Esophagus muscularis mucosa (tissue), 4 donors: ENCODE measurements at regions not wholly inside any gene's neighbourhood (a gene's known extent, or its start where the extent isn't known, plus 50 kb on each side); places are given as distances from the start of the nearest gene placed in this dataset.
A peak's percentile ranks its signal among the peaks of the same experiment; 100 is the strongest.

Experiments
- DNase-seq: peaks from one replicate; pipeline ENCODE4 v3.0.0-alpha.2; 2017; ENCODE audit errors: extremely low spot score
- H3K27ac ChIP-seq, 4 donors: fragments of 200-600 bp; sonication (generic); replicated peaks in 1 of 4; 1 replicate in 3 of 4; 2 replicates in 1 of 4; pipeline ENCODE4 v1.5.1; 2016 to 2019; ENCODE audit warnings: mild to moderate bottlenecking in 1 of 4
- H3K27me3 ChIP-seq, 4 donors: fragments of 200-600 bp; sonication (generic); one replicate each; pipeline versions ENCODE4 v1.5.1 to v1.6.0; 2016 to 2019
- H3K36me3 ChIP-seq, 4 donors: fragments of 200-600 bp; sonication (generic); one replicate each; pipeline ENCODE4 v1.5.1; 2016 to 2019
- H3K4me1 ChIP-seq, 4 donors: fragments of 200-600 bp; sonication (generic); one replicate each; pipeline ENCODE4 v1.5.1; 2016 to 2019
- H3K4me3 ChIP-seq, 4 donors: fragments of 200-600 bp; sonication (generic); 1 replicate in 2 of 4; 2 replicates in 2 of 4; pipeline ENCODE4 v1.5.1; 2016 to 2019; ENCODE audit warnings: mild to moderate bottlenecking in 4 of 4, moderate library complexity in 1 of 4
- H3K9me3 ChIP-seq, 4 donors: fragments of 200-600 bp; sonication (generic); 1 replicate in 3 of 4; 2 replicates in 1 of 4; pipeline ENCODE4 v1.5.1; 2016 to 2019
- EP300 ChIP-seq: sonication (generic); formaldehyde crosslinking; IDR thresholded peaks from one replicate; pipeline ENCODE4 v1.6.1; 2017; ENCODE audit warnings: antibody characterized with exemption
- POLR2A ChIP-seq: fragments of 450-650 bp; IDR thresholded peaks from one replicate; pipeline ENCODE4 v1.6.1; 2017; ENCODE audit warnings: antibody characterized with exemption, moderate library complexity, mild to moderate bottlenecking, low read depth
- POLR2AphosphoS5 ChIP-seq, 2 donors: sonication (generic); formaldehyde crosslinking; IDR thresholded peaks; one replicate each; pipeline ENCODE4 v1.6.1; 2017; ENCODE audit warnings: antibody characterized with exemption in 2 of 2
- WGBS: methylation state at CpG from one replicate; pipeline ENCODE4 v1.1.5; 2018; 5-methylcytosine and 5-hydroxymethylcytosine counted together
- intact Hi-C: fragments of 100-400 bp; cut with DNase I; formaldehyde crosslinking; loops from one replicate; pipeline ENCODE4 v1.15.1; 2023
- TF ChIP-seq, protein P1 (sequence below), 3 experiments: fragments of 200-600 bp in 2 of 3; fragments of 450-650 bp in 1 of 3; sonication (generic) in 2 of 3; IDR thresholded peaks; one replicate each; pipeline ENCODE4 v1.5.1; 2017 to 2019; ENCODE audit warnings: antibody characterized with exemption in 3 of 3, mild to moderate bottlenecking in 2 of 3, moderate library complexity in 1 of 3

DNA sequence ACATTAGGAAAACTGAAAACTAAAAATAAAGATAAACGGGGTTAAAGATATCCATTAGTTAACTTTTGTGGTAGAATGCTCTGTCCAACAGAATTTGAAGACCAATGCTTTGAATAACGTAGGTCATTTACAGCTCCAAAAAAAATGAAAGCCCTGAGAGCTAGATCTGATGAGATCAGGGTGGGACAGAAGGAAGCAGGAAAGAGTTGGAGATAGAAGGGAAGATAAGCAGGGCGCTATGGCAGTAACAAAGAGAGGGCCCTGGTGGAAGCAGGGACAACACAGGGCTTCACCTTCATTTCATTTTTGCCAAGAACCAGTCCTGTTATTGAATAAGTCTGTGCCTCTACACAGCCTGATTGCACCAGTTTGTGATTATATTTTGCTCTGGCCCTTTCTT is 51.0 kb upstream of the RGS8 start:
- Histone ChIP-seq H3K36me3 (no peaks in the 10 kb centered on the region), H3K4me3 (no peak overlapping the region), H3K9me3 (peaks cover 0 to 6% (median 0%) of the 10 kb centered on the region in 4 donors), H3K4me1 (peaks cover 0 to 14% (median 3%) of the 10 kb centered on the region in 4 donors), H3K27ac (no peak overlapping the region), H3K27me3 (no peaks in the 10 kb centered on the region)
- peak; percentile 50 for DNase-seq
- intact Hi-C loops: no loop called here
- 77% methylated on average over 3 of the region's 3 CpGs for WGBS
- TF ChIP-seq, protein P1, sequence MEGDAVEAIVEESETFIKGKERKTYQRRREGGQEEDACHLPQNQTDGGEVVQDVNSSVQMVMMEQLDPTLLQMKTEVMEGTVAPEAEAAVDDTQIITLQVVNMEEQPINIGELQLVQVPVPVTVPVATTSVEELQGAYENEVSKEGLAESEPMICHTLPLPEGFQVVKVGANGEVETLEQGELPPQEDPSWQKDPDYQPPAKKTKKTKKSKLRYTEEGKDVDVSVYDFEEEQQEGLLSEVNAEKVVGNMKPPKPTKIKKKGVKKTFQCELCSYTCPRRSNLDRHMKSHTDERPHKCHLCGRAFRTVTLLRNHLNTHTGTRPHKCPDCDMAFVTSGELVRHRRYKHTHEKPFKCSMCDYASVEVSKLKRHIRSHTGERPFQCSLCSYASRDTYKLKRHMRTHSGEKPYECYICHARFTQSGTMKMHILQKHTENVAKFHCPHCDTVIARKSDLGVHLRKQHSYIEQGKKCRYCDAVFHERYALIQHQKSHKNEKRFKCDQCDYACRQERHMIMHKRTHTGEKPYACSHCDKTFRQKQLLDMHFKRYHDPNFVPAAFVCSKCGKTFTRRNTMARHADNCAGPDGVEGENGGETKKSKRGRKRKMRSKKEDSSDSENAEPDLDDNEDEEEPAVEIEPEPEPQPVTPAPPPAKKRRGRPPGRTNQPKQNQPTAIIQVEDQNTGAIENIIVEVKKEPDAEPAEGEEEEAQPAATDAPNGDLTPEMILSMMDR (IDR thresholded peaks at IDR 0.05): no peak
- TF ChIP-seq EP300 (no peak), POLR2A (no peak), POLR2AphosphoS5 (IDR thresholded peaks at IDR 0.05) (no peak)

DNA sequence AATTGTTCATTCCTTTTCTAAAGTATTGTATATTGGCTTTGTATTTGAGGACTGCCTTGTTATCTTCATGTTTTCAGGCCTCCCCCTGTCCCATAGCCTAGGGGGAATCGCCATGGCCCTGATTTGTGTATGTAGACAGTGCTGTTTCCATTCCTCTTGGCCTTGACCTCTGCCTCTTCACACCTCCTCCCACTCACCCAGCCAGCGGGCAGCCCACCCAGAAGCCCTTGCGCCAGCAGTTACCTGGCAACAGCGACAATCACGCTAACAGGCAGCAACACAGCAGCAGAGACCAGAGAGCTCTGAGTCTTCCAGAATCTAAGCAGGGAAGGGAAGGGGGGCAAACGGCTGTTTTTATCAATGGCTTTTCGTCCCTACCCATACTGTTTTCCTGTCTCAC is 50.0 kb upstream of the NPL start:
- Histone ChIP-seq H3K36me3 (no peaks in the 10 kb centered on the region), H3K27ac (no peak overlapping the region), H3K4me1 (no peaks in the 10 kb centered on the region), H3K9me3 (peaks cover 0 to 6% (median 0%) of the 10 kb centered on the region in 4 donors), H3K4me3 (no peak overlapping the region), H3K27me3 (no peaks in the 10 kb centered on the region)
- intact Hi-C loops: no loop called here
- 63% methylated on average over 7 of the region's 7 CpGs for WGBS
- peak; percentile 86 for DNase-seq
- TF ChIP-seq POLR2AphosphoS5 (IDR thresholded peaks at IDR 0.05): no peak
